ENCODE measurements at regions not wholly inside any gene's neighbourhood (a gene's known extent, or its start where the extent isn't known, plus 50 kb on each side); places are given as distances from the start of the nearest gene placed in this dataset.
A peak's percentile ranks its signal among the peaks of the same experiment; 100 is the strongest.

DNA sequence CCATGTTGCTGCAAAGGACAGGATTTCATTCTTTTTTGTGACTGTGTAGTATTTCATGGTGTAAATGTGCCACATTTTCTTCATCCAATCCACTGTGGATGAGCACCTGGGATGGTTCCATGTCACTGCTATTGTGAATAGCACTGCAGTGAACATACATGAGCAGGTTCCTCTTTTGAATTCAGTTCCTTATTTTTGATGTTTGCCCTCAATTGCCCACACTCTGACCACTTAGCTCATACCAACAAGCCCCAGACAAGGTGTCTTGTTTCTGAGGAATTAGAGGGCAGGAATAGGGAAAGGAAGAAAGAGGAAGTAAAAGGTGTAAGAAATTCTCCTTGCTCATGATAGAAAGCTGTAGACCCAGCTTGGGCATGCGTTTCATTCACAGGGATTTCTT lies 244.2 kb upstream of the ZNF507 start:
- DNase-seq (ENCODE audit: low spot score): no peak

- no peak for DNase-seq (ENCODE audit: low spot score)
Observed at GRCh38 chr19:32103541-32103940, 241.9 kb upstream of the ZNF507 start.

GRCh38 chr19:32104153-32104849 lies 241.1 kb upstream of the ZNF507 start:
- peak; percentile 58 for DNase-seq (ENCODE audit: low spot score)

GRCh38 chr19:32104850-32105235 lies 240.6 kb upstream of the ZNF507 start:
- DNase-seq (ENCODE audit: low spot score): no peak

DNA sequence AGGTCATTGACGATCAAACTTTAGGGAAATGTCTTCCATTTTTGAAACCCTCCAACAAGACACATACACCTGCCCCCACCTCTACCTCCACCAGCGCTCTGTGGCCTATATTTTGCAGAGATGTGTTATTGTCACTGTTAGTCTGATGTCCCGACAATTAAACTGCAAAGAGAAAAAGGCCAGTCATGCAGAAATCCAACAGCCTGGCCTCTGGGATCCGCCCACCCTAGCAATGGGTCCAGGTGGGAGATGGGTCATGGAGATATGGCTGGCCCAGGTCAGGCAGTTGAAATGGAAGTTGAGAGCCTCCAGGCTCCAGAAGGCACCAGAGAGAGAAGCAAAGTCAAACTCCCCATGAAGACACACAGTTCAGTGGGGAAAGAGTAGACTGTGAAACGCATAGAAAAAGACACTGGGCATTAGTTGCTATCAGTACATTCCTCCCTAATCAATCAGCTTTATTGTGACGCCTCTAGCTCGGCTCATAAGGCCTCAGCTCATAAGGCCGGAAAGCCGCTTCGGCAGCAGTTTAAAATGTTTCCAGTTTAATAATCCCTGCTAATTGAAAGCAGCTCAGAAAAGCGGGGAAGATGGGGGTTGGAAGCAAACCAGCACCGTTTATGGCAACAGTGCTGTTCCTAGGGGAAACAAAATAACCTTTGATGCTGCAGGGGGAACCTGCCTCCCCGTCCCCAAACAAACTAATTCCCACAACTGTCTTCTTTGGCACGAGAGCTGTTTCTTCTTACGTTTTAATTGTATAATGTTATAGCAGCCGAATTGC lies 239.7 kb upstream of the ZNF507 start:
- DNase-seq (ENCODE audit: low spot score): no peak

- no peak for DNase-seq (ENCODE audit: low spot score)
Observed at GRCh38 chr19:32122258-32122657, 223.2 kb upstream of the ZNF507 start.

DNA sequence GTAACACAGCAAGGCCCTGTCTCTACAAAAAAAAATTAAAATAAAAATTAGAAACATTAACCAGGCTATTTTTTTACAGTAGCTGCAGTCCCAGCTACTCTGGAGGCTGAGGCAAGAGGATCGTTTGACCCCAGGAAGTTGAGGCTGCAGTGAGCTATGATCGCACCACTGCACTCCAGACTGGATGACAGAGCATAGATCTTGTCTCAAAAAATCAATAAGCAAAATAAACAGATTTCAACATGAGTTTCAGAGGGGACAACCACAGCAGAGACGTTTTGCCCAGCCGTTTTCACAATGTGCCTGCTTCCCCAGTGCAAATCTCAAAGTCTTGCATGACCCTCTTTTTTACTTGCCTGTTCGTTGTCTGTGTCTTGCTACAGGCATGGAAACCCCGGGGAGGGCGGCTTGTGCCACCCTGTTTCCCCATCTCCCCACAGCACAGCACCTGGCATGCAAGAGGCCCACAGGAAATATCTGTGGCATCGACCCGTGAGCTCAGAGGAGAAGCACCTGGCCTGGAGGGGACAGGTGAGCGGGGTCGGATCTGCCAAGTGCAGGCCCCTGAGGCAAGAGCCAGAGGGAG lies 222.0 kb upstream of the ZNF507 start:
- DNase-seq (ENCODE audit: low spot score): no peak

DNA sequence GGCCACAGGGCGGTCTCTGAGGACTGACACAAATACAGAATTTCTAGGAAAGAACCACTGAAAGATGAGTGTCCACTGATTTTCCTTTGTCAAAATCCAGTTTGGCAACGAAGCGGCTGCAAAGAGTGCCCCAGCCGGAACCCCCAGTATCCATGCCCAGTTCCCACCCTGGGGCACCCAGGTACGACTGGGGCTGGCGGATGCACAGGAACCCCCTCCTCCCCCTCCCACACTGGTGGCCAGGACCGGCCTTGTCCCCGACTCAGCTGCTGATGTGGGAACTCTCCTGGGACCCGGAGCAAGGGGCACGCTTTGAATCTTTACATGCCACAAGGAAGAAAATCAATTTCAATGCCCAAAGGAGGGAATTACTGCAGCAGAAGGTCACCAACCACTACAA lies 220.8 kb upstream of the ZNF507 start:
- no peak for DNase-seq (ENCODE audit: low spot score)

- no peak for DNase-seq (ENCODE audit: low spot score)
Observed at GRCh38 chr19:32129141-32129540, 216.3 kb upstream of the ZNF507 start.

GRCh38 chr19:32130332-32130731 lies 215.1 kb upstream of the ZNF507 start:
- DNase-seq (ENCODE audit: low spot score): no peak

DNA sequence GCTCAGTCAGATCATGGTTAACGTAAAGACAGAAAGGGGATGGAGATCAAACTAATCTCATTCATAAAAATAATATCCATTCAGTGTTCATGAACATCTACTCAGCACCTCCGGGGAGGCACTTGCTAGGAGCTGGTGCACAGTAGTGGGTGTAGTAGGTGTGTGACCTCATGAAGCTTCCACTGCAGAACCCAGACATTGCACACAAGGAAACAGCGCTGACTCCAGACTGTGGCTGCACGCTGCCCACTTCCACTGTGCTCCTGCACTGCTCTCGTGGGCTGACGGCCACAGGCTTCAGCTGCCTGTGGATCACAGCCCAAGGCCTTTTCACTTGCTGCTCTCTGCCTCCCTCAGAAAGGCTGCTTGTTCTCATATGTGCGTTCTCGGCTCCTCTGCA lies 214.4 kb upstream of the ZNF507 start:
- DNase-seq (ENCODE audit: low spot score): no peak

GRCh38 chr19:32138416-32138815 lies 207.0 kb upstream of the ZNF507 start:
- DNase-seq (ENCODE audit: low spot score): no peak

GRCh38 chr19:32141840-32142511 lies 203.4 kb upstream of the ZNF507 start:
- no peak for DNase-seq (ENCODE audit: low spot score)

- DNase-seq (ENCODE audit: low spot score): no peak
Observed at GRCh38 chr19:32146664-32147063, 198.7 kb upstream of the ZNF507 start.

DNA sequence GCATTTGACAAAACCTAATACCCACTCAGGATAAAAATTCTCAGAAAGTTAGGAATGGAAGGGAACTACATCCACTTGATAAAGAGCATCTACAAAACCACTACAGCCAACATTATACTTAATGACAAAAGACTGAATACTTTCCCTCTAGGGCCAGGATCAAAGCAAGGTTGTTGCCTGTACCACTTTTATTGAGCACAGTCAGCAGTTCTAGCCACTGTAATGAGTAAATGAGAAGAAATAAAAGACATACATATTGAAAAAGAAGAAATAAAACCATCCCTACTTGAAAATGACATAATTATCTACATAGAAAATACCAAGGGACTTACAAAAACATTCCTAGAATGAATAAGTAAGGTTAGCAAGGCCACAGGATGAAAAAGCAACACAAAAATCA lies 194.8 kb upstream of the ZNF507 start:
- DNase-seq (ENCODE audit: low spot score): no peak

- DNase-seq (ENCODE audit: low spot score): no peak
Observed at GRCh38 chr19:32154418-32154817, 191.0 kb upstream of the ZNF507 start.

- DNase-seq (ENCODE audit: low spot score): no peak
Observed at GRCh38 chr19:32164384-32164992, 180.9 kb upstream of the ZNF507 start.

DNA sequence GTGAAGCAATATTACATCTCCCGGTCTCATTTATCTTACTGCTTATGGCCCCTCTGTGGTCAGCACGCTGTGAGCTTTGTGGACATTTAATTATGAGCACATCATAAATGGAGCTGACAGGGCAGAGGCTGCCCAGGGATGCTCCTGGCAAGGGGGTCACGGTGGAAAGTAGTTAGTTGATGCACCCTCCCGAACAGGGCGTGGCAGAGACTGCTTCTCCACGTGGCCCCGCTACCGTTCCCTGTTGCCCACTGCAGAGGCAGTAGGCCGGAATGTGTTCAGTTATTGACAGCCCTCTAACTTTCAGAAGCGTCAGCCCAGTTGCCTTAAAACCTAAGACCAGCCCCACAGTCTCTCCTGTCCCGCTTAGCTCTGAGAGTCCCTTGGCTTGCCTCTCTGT lies 180.3 kb upstream of the ZNF507 start:
- no peak for DNase-seq (ENCODE audit: low spot score)

- DNase-seq (ENCODE audit: low spot score): no peak
Observed at GRCh38 chr19:32165750-32166149, 179.7 kb upstream of the ZNF507 start.

DNA sequence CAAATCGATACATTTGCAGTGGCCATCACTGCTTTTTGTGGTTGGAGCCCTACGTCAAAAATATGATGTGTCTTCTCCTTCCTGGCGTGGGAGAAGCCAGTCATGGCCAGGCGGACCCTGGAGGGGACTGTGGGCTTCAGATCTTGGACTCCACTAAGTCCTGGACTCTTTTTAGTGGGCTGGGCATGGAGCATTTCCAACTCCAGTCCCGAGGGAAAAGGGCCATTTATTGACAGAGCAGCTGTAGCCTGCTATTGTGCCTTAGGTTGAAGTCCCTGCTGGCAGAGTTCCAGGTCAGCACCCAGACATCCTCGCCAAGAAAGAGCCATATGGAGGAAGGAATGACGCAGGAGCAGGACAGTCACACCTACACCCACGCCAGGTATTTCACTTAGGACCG lies 179.2 kb upstream of the ZNF507 start:
- DNase-seq (ENCODE audit: low spot score): peak; percentile 14

- DNase-seq (ENCODE audit: low spot score): no peak
Observed at GRCh38 chr19:32168111-32168510, 177.3 kb upstream of the ZNF507 start.

GRCh38 chr19:32168606-32169005 lies 176.8 kb upstream of the ZNF507 start:
- no peak for DNase-seq (ENCODE audit: low spot score)

Measured in HT-29 (cell line).